ENCODE measurements at regions not wholly inside any gene's neighbourhood (a gene's known extent, or its start where the extent isn't known, plus 50 kb on each side); places are given as distances from the start of the nearest gene placed in this dataset.

DNA sequence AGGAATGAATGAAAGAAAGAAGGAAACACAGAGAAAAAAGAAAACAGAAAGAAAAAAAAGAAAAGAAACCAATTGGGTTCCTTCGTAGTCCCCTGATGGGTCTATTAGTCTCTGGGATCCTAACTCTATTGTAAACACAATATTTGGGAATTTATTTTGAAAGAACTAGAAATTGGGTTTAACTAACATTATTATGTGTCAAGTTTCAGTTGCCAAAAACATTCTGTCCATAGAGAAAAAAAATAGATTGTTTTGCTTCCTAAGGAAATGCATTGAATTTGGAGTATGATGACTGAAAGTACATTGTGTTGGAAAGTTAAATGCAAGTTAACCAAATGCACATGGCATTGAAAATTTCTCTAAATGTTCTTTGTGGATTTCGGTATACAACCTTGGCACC, 52.8 kb upstream of the PPP1R12A start:
- H3K36me3 ChIP-seq (ENCODE audit: control insufficient read depth, insufficient read depth, low read length) = no peaks in the 10 kb centered on the region
- peaks cover 5% of the 10 kb centered on the region; the same call in 1 of the 2 replicates for H3K4me1 ChIP-seq
- no peaks in the 10 kb centered on the region for H3K27me3 ChIP-seq (replicated peaks; ENCODE audit: control insufficient read depth, insufficient read depth, low read length)
- Mint-ChIP-seq H3K4me1 (ENCODE audit: low read depth, unreplicated experiment) (peaks cover 24% of the 10 kb centered on the region), H3K4me3 (ENCODE audit: unreplicated experiment) (no peak overlapping the region), H3K9me3 (ENCODE audit: unreplicated experiment) (peaks cover 5% of the 10 kb centered on the region), H3K27me3 (ENCODE audit: insufficient read depth, unreplicated experiment) (no peaks in the 10 kb centered on the region), H3K27ac (ENCODE audit: unreplicated experiment) (no peak overlapping the region), H3K36me3 (ENCODE audit: insufficient read depth, unreplicated experiment) (peaks cover 6% of the 10 kb centered on the region)
- no peak overlapping the region for H3K4me3 ChIP-seq (ENCODE audit: low read depth, low read length)
- TF ChIP-seq, protein P1, sequence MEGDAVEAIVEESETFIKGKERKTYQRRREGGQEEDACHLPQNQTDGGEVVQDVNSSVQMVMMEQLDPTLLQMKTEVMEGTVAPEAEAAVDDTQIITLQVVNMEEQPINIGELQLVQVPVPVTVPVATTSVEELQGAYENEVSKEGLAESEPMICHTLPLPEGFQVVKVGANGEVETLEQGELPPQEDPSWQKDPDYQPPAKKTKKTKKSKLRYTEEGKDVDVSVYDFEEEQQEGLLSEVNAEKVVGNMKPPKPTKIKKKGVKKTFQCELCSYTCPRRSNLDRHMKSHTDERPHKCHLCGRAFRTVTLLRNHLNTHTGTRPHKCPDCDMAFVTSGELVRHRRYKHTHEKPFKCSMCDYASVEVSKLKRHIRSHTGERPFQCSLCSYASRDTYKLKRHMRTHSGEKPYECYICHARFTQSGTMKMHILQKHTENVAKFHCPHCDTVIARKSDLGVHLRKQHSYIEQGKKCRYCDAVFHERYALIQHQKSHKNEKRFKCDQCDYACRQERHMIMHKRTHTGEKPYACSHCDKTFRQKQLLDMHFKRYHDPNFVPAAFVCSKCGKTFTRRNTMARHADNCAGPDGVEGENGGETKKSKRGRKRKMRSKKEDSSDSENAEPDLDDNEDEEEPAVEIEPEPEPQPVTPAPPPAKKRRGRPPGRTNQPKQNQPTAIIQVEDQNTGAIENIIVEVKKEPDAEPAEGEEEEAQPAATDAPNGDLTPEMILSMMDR (IDR thresholded peaks at IDR 0.05; ENCODE audit: insufficient read depth in 1 of 2, low read depth in 1 of 2, low read length in 1 of 2, severe bottlenecking in 1 of 2, unreplicated experiment in 1 of 2) = no peak
- ChIA-PET POLR2A (no interaction called here), CTCF (no interaction called here)
- H3K9me3 ChIP-seq = no peaks in the 10 kb centered on the region
- DNase-seq = no peak
- intact Hi-C loops (cut with micrococcal nuclease; ENCODE audit: unreplicated experiment) = loop anchor here (10.0 kb wide), 1 partner anchor 197 kb away; no protein-coding TSS in a partner anchor
- BruUV-seq (replicated peaks) = no TSS peak
